Upper lobe of right lung (tissue), 1 donor: ENCODE measurements at regions not wholly inside any gene's neighbourhood (a gene's known extent, or its start where the extent isn't known, plus 50 kb on each side); places are given as distances from the start of the nearest gene placed in this dataset.

Experiments
- ATAC-seq: fragments of 200-7000 bp; cut with Tn5 transposase; one replicate; pipeline ENCODE4 v1.9.1; 2020; ENCODE audit warnings: mild to moderate bottlenecking, moderate library complexity
- DNase-seq: peaks from one replicate; pipeline ENCODE4 v3.0.0-alpha.2; 2020
- H3K27ac ChIP-seq: fragments of 200-600 bp; one replicate; pipeline ENCODE4 v1.8.0; 2022
- H3K27me3 ChIP-seq: fragments of 200-600 bp; one replicate; pipeline ENCODE4 v1.8.0; 2022; ENCODE audit warnings: mild to moderate bottlenecking
- H3K36me3 ChIP-seq: fragments of 200-600 bp; one replicate; pipeline ENCODE4 v1.8.0; 2022
- H3K4me1 ChIP-seq: fragments of 200-600 bp; one replicate; pipeline ENCODE4 v1.8.0; 2022
- H3K4me3 ChIP-seq: fragments of 200-600 bp; one replicate; pipeline ENCODE4 v1.8.0; 2022; ENCODE audit warnings: mild to moderate bottlenecking
- H3K9me3 ChIP-seq: fragments of 200-600 bp; one replicate; pipeline ENCODE4 v1.8.0; 2022
- intact Hi-C: fragments of 100-400 bp; cut with DNase I; formaldehyde crosslinking; loops from one replicate; pipeline ENCODE4 v1.11.0; 2022
- TF ChIP-seq, protein P1 (sequence below): fragments of 200-600 bp; IDR thresholded peaks from one replicate; pipeline ENCODE4 v1.8.0; 2022; ENCODE audit warnings: antibody characterized with exemption
- donor health status: DM: no; HTN: yes; CAD: no; lungs with severe emphysema.

DNA sequence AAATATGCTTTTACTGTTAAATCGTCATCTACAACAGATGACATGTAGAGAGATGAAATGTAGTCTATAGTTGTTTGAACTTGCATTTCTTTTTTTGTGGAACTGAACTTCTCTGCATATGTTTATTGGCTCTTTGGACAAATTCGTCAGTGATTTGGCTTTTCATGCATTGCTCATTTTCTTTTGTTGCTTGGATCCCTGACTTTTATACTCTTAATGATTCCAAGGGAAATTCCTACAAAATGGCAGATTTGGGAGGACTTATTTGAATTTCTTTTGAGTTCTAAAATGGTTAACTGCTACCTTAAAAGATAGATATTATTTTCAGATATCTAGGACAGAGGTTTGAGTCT is 65.4 kb downstream of the UTRN start:
- ATAC-seq = no peak
- Histone ChIP-seq H3K27me3 (no peaks in the 10 kb centered on the region), H3K9me3 (no peaks in the 10 kb centered on the region), H3K27ac (peak overlapping the region; percentile 56), H3K4me1 (peaks cover 79% of the 10 kb centered on the region), H3K36me3 (no peaks in the 10 kb centered on the region), H3K4me3 (peak overlapping the region; percentile 12)
- intact Hi-C loops = no loop called here
- TF ChIP-seq, protein P1, sequence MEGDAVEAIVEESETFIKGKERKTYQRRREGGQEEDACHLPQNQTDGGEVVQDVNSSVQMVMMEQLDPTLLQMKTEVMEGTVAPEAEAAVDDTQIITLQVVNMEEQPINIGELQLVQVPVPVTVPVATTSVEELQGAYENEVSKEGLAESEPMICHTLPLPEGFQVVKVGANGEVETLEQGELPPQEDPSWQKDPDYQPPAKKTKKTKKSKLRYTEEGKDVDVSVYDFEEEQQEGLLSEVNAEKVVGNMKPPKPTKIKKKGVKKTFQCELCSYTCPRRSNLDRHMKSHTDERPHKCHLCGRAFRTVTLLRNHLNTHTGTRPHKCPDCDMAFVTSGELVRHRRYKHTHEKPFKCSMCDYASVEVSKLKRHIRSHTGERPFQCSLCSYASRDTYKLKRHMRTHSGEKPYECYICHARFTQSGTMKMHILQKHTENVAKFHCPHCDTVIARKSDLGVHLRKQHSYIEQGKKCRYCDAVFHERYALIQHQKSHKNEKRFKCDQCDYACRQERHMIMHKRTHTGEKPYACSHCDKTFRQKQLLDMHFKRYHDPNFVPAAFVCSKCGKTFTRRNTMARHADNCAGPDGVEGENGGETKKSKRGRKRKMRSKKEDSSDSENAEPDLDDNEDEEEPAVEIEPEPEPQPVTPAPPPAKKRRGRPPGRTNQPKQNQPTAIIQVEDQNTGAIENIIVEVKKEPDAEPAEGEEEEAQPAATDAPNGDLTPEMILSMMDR = no peak
- no peak for DNase-seq

DNA sequence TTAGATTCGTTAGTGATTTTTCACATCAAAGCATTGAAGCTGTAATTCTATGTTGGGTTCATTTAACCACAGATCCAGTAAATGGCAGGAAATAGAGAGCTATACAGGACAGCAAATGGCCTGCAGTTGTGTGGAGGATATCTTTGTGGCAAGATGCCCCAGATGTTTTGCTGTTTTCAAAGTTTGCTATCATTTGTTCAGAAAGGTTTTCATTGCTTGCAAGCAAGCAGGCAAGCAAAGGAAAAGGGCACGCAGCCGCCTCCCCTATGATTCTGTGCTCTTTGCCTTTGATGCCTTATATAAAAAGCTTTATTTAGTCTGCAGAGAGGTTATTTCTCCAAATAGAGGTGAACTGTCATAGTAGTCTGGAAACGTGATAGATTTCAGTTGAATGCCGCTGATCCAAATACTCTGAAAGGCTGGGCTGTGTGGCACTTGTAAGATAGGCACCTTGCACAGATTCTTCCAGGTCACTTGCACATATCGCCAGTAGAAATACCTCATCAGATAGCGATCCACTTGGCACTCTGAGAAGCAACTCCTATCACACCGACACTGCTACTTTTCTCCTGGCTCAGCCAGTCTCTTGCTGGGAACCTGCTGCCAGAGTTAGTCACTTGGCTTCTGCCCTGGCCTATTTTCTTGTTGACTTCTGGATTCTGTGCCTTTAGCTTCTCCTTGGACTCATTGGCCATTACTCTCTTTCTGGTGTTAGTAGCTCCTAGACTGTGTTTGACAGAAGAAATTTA is 66.4 kb downstream of the UTRN start:
- TF ChIP-seq, protein P1 = no peak
- Histone ChIP-seq H3K27ac (peak overlapping the region; percentile 76), H3K4me1 (peaks cover 70% of the 10 kb centered on the region)

DNA sequence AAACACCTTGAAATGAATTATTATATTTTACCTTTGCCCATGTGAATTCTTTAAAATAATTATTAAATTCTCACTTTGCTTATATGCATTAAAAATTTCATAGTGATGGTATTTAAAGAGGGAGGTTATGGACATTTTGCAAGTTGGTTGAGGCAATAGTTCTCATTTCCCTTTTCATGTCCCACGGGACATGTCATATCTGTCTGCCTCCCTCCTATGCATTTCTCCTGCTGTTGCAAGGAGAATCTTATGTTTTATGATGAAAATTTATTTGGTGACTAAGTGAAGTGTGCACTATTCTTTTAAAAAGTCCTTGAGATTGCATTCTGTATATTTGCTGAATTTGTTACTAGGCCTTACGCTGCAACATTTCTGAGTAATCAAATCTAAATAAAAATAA is 67.2 kb downstream of the UTRN start:
- DNase-seq = no peak
- H3K27me3 ChIP-seq = no peaks in the 10 kb centered on the region
- no peaks in the 10 kb centered on the region for H3K36me3 ChIP-seq
- intact Hi-C loops = no loop called here
- ATAC-seq = peak; percentile 58
- H3K4me3 ChIP-seq = no peak overlapping the region
- no peaks in the 10 kb centered on the region for H3K9me3 ChIP-seq
- TF ChIP-seq, protein P1 = no peak
- H3K4me1 ChIP-seq = peaks cover 62% of the 10 kb centered on the region
- peak overlapping the region; percentile 76 for H3K27ac ChIP-seq

More for the DNA sequence above, 66.4 kb downstream of the UTRN start:
- Histone ChIP-seq H3K9me3 (no peaks in the 10 kb centered on the region), H3K4me3 (no peak overlapping the region), H3K36me3 (no peaks in the 10 kb centered on the region), H3K27me3 (no peaks in the 10 kb centered on the region)
- ATAC-seq (peak; percentile 51), DNase-seq (no peak)
- intact Hi-C loops = no loop called here

DNA sequence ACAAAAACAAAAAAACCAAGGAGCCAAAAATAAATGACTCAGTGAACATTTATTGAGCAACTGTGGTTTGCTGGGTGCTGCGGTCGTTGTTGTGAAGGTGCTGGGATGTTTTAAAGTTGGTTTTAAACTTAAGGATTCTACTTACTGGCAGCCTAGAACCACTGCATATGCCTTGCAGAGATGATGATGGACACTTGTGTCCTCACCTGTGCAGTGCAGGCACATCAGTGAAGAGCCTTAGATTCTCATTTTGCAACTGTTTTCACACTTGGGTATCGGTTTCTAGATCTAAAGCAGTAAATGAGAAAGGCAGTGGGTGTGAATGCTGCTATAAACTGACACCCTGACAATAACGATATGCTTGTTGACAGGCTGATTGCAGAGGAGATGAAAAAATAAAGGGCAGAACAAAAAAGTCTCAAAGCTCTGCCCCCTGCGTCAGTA is 68.8 kb downstream of the UTRN start:
- intact Hi-C loops = no loop called here
- peak; percentile 17 for ATAC-seq

DNA sequence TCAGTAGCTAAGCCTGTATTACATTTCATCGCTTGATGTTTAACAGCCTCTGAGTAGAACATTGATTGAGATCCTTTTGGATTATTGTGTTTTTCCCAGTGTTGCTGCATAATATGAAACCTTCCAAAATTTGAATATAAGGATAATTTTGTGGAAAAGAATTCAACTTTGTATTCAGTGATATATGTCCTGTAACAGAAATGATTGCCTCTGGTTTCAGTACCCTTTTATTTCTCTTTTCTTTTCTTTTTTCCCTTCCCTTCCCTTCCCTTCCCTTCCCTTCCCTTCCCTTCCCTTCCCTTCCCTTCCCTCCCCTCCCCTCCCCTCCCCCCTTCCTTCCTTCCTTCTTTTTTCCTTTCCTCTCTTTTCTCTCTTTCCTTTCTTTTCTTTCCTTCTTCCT is 74.6 kb downstream of the UTRN start:
- H3K4me3 ChIP-seq = no peak overlapping the region
- intact Hi-C loops = no loop called here
- H3K27me3 ChIP-seq = no peaks in the 10 kb centered on the region
- H3K9me3 ChIP-seq = no peaks in the 10 kb centered on the region
- H3K36me3 ChIP-seq = no peaks in the 10 kb centered on the region
- TF ChIP-seq, protein P1 = no peak
- peaks cover 49% of the 10 kb centered on the region for H3K4me1 ChIP-seq
- DNase-seq = no peak
- no peak overlapping the region for H3K27ac ChIP-seq
- no peak for ATAC-seq

More for the DNA sequence above, 68.8 kb downstream of the UTRN start:
- H3K27me3 ChIP-seq = no peaks in the 10 kb centered on the region
- H3K27ac ChIP-seq = peak overlapping the region; percentile 76
- TF ChIP-seq, protein P1 = no peak
- H3K9me3 ChIP-seq = no peaks in the 10 kb centered on the region
- no peak overlapping the region for H3K4me3 ChIP-seq
- peaks cover 58% of the 10 kb centered on the region for H3K4me1 ChIP-seq
- no peak for DNase-seq
- H3K36me3 ChIP-seq = no peaks in the 10 kb centered on the region

- Histone ChIP-seq H3K36me3 (no peaks in the 10 kb centered on the region), H3K27me3 (no peaks in the 10 kb centered on the region), H3K4me1 (peaks cover 47% of the 10 kb centered on the region), H3K27ac (no peak overlapping the region), H3K9me3 (no peaks in the 10 kb centered on the region), H3K4me3 (no peak overlapping the region)
- DNase-seq (no peak), ATAC-seq (no peak)
- intact Hi-C loops = no loop called here
- TF ChIP-seq, protein P1 = no peak
Observed at GRCh38 chr6:144360401-144360800, 75.3 kb downstream of the UTRN start.
